NCI-H1436 treated with DMSO at 0.1 percent for 48 hours (cell line): ENCODE measurements at regions not wholly inside any gene's neighbourhood (a gene's known extent, or its start where the extent isn't known, plus 50 kb on each side); places are given as distances from the start of the nearest gene placed in this dataset.

Experiments used
- DNase-seq: peaks from one replicate; lab custom pipeline; 2025; lab: John Stamatoyannopoulos, UW

- DNase-seq: no peak
These were observed 171.2 kb upstream of the NR5A2 start for GRCh38 chr1:199856216-199856780.

DNA sequence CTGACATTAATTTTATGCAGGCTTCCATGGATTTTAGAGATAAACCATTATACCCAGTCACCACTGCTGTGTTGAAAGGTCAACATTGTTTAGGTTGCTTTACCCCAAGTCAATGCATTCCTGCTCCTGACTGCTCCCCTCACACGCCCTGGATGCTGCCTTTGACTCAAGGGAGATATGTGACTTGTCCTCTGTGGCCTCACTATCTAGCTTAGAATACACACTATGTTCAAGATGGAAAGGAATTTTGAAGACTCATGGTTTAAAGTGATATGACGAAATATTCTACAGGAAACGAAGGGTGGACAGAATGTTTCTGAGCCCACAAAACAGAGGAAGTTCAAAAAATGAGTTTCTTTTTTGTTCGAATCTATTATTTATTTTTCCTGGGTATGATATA is 170.4 kb upstream of the NR5A2 start:
- DNase-seq: no peak

GRCh38 chr1:199857516-199857915 is 170.0 kb upstream of the NR5A2 start:
- DNase-seq: no peak

DNA sequence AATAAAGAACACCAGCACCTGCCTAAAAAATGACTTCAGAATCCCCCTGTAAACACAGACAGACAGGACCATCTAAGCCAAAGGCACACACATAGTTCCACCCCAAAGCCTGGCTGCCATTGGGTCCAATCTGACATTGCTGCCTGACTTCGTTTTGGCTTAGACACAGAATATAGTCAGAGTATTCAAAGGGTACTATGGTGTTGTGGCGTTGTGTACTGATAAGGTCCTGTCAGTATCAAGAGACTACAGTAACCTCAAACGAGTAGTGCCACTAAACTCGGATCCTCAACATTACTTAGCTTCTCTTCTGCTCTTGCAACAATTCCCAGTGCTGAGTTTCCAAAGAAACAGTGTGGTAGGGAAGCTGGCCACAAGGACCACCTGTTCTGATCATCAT is 169.3 kb upstream of the NR5A2 start:
- no peak for DNase-seq

- DNase-seq: no peak
These were observed 168.7 kb upstream of the NR5A2 start for GRCh38 chr1:199858856-199859255.

DNA sequence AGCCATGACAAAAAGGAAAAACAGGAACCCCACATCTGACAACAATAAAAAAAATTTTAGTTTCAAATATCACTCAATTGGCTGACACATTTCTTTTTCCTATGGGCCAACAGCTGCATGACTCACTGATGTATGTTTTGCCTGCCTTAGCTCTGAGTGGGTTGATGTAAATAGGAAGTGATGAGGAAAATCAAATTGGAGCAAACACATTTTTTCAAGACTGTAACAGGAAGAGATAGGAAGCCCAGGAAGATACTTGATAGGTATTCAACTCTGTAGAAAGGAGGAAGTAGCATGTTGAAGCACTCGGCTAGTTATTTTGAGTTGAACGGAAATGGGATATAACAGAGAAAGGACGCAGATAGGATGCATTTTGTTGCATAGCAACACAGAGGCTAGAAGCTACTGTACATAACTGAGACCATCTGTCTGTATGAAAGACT is 168.0 kb upstream of the NR5A2 start:
- DNase-seq: no peak

- DNase-seq: no peak
These were observed 166.3 kb upstream of the NR5A2 start for GRCh38 chr1:199861020-199861795.

- no peak for DNase-seq
These were observed 165.5 kb upstream of the NR5A2 start for GRCh38 chr1:199862047-199862446.

DNA sequence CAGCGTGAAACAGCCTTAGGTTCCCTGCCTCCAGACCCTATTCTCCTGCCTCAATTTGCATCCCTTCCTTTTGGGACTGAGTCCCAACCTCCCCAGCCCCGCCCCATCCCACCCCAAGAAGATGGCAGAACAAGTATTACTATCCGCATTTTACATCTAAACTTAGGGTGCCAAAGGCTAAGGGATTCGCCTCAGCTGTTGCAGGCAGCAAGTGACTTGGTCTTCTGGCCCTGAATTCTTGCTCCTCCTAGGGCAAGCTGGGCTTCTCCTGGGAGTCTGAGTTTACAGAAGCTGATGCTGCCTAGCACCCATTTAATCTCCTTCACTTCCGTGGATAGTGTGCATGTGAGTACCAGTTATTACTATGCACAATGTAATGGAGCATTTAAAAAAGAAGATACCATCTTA is 161.3 kb upstream of the NR5A2 start:
- no peak for DNase-seq

GRCh38 chr1:199867601-199868000 is 159.9 kb upstream of the NR5A2 start:
- no peak for DNase-seq

- DNase-seq: no peak
These were observed 158.7 kb upstream of the NR5A2 start for GRCh38 chr1:199868777-199869176.

DNA sequence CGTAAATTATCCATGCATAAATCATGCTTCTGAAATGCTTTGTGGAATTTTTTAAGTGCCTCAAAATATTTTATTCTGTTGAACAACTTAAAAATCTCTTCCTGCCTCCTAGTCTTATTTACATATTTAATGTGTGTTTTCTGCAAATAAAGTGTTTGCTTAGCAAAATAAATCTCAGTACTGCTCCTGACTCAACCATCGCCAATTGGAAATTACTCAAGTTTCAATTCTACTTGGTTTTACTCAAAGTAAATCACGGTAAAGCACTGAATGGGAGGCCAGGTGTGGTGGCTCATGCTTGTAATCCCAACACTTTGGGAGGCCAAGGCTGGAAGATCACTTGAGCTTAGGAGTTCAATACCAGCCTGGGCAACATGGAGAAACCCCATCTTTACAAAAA is 152.2 kb upstream of the NR5A2 start:
- DNase-seq: no peak

- no peak for DNase-seq
These were observed 151.7 kb upstream of the NR5A2 start for GRCh38 chr1:199875856-199876255.

DNA sequence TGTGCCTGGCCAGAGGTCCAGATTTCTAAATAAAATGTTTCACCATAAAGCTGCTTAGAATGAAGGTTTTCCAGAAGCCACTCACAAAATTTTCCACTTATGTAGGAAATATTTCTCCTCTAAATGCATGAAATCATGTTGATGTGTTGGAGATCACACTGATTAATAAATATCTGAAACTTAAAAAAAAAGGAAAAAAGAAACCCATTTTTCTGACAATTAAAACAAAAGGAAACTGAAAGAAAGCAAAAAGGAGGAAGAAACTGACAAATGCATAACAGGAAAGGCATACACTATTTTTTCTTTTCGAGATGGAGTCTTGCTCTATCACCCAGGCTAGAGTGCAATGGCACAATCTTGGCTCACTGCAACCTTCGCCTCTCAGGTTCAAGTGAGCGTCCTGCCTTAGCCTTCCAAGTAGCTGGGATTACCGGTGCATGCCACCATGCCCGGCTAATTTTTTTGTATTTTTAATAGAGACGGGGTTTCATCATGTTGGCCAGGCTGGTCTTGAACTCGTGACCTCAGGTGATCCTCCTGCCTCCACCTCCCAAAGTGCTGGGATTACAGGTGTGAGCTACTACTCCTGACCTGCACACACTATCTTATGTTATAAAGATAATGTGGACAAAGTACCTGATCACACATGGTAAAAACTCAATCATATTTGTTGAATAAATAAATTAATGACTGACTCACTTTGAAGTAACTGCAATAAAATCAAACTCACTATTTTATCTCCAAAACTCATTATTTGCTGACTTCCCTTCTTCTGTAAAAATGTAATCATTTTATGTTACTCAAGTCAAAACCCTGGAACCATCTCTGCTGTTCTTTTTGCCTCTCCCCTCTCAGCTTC is 149.8 kb upstream of the NR5A2 start:
- no peak for DNase-seq

DNA sequence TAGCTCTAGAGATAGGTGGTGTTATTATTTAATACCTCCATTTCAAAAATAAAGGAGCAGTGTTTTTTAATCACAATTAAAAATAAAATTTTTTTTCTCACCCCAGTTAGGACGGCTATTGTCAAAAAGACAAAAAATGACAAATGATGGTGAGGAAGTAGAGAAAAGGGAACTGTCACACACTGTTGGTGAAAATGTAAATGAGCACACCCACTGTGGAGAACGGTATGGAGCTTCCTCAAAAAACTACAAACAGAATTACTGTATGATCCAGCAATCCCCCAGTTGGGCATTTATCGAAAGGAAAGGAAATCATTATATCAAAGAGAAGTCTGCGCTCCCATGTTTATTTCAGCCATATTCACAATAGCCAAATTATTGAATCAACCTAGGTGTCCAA is 148.7 kb upstream of the NR5A2 start:
- no peak for DNase-seq

- DNase-seq: no peak
These were observed 128.9 kb upstream of the NR5A2 start for GRCh38 chr1:199898654-199899053.

GRCh38 chr1:199901341-199901740 is 126.2 kb upstream of the NR5A2 start:
- no peak for DNase-seq

- DNase-seq: no peak
These were observed 120.1 kb upstream of the NR5A2 start for GRCh38 chr1:199907361-199907760.

GRCh38 chr1:199909137-199909536 is 118.4 kb upstream of the NR5A2 start:
- DNase-seq: no peak

DNA sequence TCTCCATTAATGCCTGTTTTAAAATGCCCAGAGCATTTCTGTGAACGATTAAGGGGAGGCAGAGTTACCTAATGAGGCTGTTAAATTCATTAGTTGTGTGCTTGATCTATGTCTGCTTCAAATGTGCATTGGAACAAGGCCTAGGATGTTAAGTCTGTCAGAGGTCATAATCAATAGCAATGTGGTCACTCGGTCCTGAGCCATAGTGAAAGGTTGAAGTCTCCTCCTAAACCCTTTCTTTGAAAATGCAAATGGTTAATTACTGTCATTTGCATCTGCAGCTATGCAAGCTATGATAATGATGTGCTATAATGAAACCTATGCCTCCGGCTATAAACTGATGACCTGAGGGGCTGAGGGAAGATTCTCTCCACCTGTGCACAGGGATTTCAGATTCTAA is 114.2 kb upstream of the NR5A2 start:
- DNase-seq: no peak

- DNase-seq: no peak
These were observed 113.0 kb upstream of the NR5A2 start for GRCh38 chr1:199914546-199914945.

- DNase-seq: no peak
These were observed 109.2 kb upstream of the NR5A2 start for GRCh38 chr1:199918196-199918769.

- DNase-seq: no peak
These were observed 106.9 kb upstream of the NR5A2 start for GRCh38 chr1:199920635-199921034.
